A549 (cell line): ENCODE measurements at regions not wholly inside any gene's neighbourhood (a gene's known extent, or its start where the extent isn't known, plus 50 kb on each side); places are given as distances from the start of the nearest gene placed in this dataset.
A peak's percentile ranks its signal among the peaks of the same experiment; 100 is the strongest.

Source experiments
- ATAC-seq, 2 experiments: fragments of 200-7000 bp in 1 of 2; fragments of >200 bp in 1 of 2; cut with Nextera tagmentation in 1 of 2; cut with Tn5 transposase in 1 of 2; 3 replicates each; pipeline versions ENCODE4 v1.8.0 to v1.9.1; 2018 to 2020; ENCODE audit warnings: mild to moderate bottlenecking in 1 of 2, moderate library complexity in 1 of 2
- CTCF ChIA-PET: fragments of 300-600 bp; sonication (Branson Sonifier 250); formaldehyde crosslinking; extraction: SDS; loops from one replicate; lab custom pipeline; 2021; ENCODE audit warnings: antibody characterized with exemption, inconsistent platforms; lab: Yijun Ruan, JAX
- POLR2A ChIA-PET: fragments of 350-600 bp; formaldehyde crosslinking; extraction: SDS; loops from one replicate; lab custom pipeline; 2021; ENCODE audit warnings: antibody characterized with exemption, inconsistent platforms; lab: Yijun Ruan, JAX
- DNase-seq, 2 experiments: peaks; one replicate each; pipeline versions ENCODE4 v3.0.0 to v3.0.0-alpha.2; 2011 to 2016; ENCODE audit warnings: low read depth in 1 of 2, low spot score in 1 of 2
- FAIRE-seq: peaks from 2 replicates; lab custom pipeline; 2011; peaks lifted over from hg19 to GRCh38; lab: Jason Lieb, UNC
- H3K27ac ChIP-seq, 2 experiments: fragments of >200 bp; sonication (Bioruptor Twin); formaldehyde crosslinking; 3 replicates each; pipeline ENCODE4 v1.5.1; 2016 to 2017
- H3K4me1 ChIP-seq: fragments of >200 bp; sonication (Bioruptor Twin); formaldehyde crosslinking; 3 replicates; pipeline ENCODE4 v1.6.1; 2016
- H3K4me2 ChIP-seq: fragments of >200 bp; sonication (Bioruptor Twin); formaldehyde crosslinking; 3 replicates; pipeline ENCODE4 v1.6.1; 2016
- H3K4me3 ChIP-seq: fragments of >200 bp; sonication (Bioruptor Twin); formaldehyde crosslinking; 3 replicates; pipeline ENCODE4 v1.5.1; 2016
- H3K9me3 ChIP-seq: fragments of >200 bp; sonication (Bioruptor Twin); formaldehyde crosslinking; 3 replicates; pipeline ENCODE4 v1.6.1; 2016
- BHLHE40 ChIP-seq: IDR thresholded peaks from 2 replicates; pipeline ENCODE4 v1.6.1; 2012; ENCODE audit warnings: low read depth, low read length, inconsistent platforms
- CBX2 ChIP-seq: fragments of 200-600 bp; sonication (generic); IDR thresholded peaks from 2 replicates; pipeline ENCODE4 v1.6.1; 2016; ENCODE audit warnings: low read depth, mild to moderate bottlenecking, borderline replicate concordance
- CHD2 ChIP-seq: fragments of 150-350 bp; IDR thresholded peaks from 2 replicates; pipeline ENCODE4 v1.6.1; 2014; ENCODE audit warnings: low read length; ENCODE audit not compliant: partially characterized antibody
- EHF ChIP-seq: fragments of 250-450 bp; sonication (Bioruptor Pico); IDR thresholded peaks from 2 replicates; pipeline ENCODE4 v1.5.0; 2020; ENCODE audit warnings: mild to moderate bottlenecking
- EHMT2 ChIP-seq: fragments of 200-600 bp; sonication (generic); IDR thresholded peaks from 2 replicates; pipeline ENCODE4 v1.6.1; 2016; ENCODE audit warnings: antibody characterized with exemption, low read depth, mild to moderate bottlenecking, moderate library complexity
- ESRRA ChIP-seq: fragments of 150-350 bp; IDR thresholded peaks from 2 replicates; pipeline ENCODE4 v1.6.1; 2014; ENCODE audit warnings: mild to moderate bottlenecking, low read length, borderline replicate concordance
- GATA3 ChIP-seq: IDR thresholded peaks from 2 replicates; pipeline ENCODE4 v1.6.1; 2012; ENCODE audit warnings: borderline replicate concordance
- HEYL ChIP-seq: fragments of 250-450 bp; sonication (Bioruptor Pico); IDR thresholded peaks from 2 replicates; pipeline ENCODE4 v1.8.0; 2021; ENCODE audit warnings: mild to moderate bottlenecking, moderate library complexity
- HOXB5 ChIP-seq: fragments of 250-450 bp; sonication (Bioruptor Pico); IDR thresholded peaks from 2 replicates; pipeline ENCODE4 v1.5.0; 2020; ENCODE audit warnings: mild to moderate bottlenecking, moderate library complexity
- KDM1A ChIP-seq: fragments of 200-600 bp; sonication (generic); IDR thresholded peaks from 2 replicates; pipeline ENCODE4 v1.6.1; 2016; ENCODE audit warnings: low read depth, mild to moderate bottlenecking
- MAZ ChIP-seq: fragments of 150-350 bp; IDR thresholded peaks from 2 replicates; pipeline ENCODE4 v1.6.1; 2014; ENCODE audit warnings: antibody characterized with exemption, low read depth, low read length, borderline replicate concordance
- MYC ChIP-seq: IDR thresholded peaks from 2 replicates; pipeline ENCODE4 v1.6.1; 2012; ENCODE audit warnings: mild to moderate bottlenecking, inconsistent platforms, low read length, improper control_type of control experiment, borderline replicate concordance
- NFE2L2 ChIP-seq: fragments of 150-350 bp; conservative IDR thresholded peaks from 2 replicates; pipeline ENCODE4 v1.6.1; 2014; ENCODE audit warnings: low read length
- NR3C1 ChIP-seq: fragments of >200 bp; sonication (Bioruptor Twin); formaldehyde crosslinking; IDR thresholded peaks from 3 replicates; pipeline ENCODE4 v1.6.1; 2017
- PHF8 ChIP-seq: fragments of 200-600 bp; sonication (generic); IDR thresholded peaks from 2 replicates; pipeline ENCODE4 v1.6.1; 2016; ENCODE audit warnings: low read depth, mild to moderate bottlenecking, antibody characterized with exemption, moderate library complexity, borderline replicate concordance
- RCOR1 ChIP-seq: fragments of 150-350 bp; IDR thresholded peaks from 2 replicates; pipeline ENCODE4 v1.6.1; 2014; ENCODE audit warnings: antibody characterized with exemption, low read length, low read depth
- RFX5 ChIP-seq: fragments of 450-650 bp; IDR thresholded peaks from 2 replicates; pipeline ENCODE4 v1.7.1; 2014; ENCODE audit warnings: antibody characterized with exemption, mild to moderate bottlenecking, moderate library complexity
- SMC3 ChIP-seq: fragments of >200 bp; sonication (Bioruptor Twin); formaldehyde crosslinking; IDR thresholded peaks from 3 replicates; pipeline ENCODE4 v1.6.1; 2018; ENCODE audit warnings: inconsistent platforms
- SREBF2 ChIP-seq: fragments of 450-650 bp; IDR thresholded peaks from 2 replicates; pipeline ENCODE4 v1.6.1; 2014; ENCODE audit warnings: mild to moderate bottlenecking, moderate library complexity
- TP53 ChIP-seq: fragments of 250-450 bp; sonication (Bioruptor Pico); IDR thresholded peaks from 2 replicates; pipeline ENCODE4 v1.5.0; 2021; ENCODE audit warnings: mild to moderate bottlenecking, moderate library complexity
- ZFP36 ChIP-seq: fragments of 450-650 bp; IDR thresholded peaks from 2 replicates; pipeline ENCODE4 v1.6.1; 2014; ENCODE audit warnings: borderline replicate concordance; ENCODE audit not compliant: partially characterized antibody
- ZNF302 ChIP-seq: fragments of 250-450 bp; sonication (Bioruptor Pico); IDR thresholded peaks from 2 replicates; pipeline ENCODE4 v1.9.0; 2021; ENCODE audit warnings: inconsistent platforms, mild to moderate bottlenecking, moderate library complexity
- ZSCAN20 ChIP-seq: fragments of 250-450 bp; sonication (Bioruptor Pico); IDR thresholded peaks from 2 replicates; pipeline ENCODE4 v1.8.0; 2022; ENCODE audit warnings: mild to moderate bottlenecking, moderate library complexity
- WGBS: methylation state at CpG from one replicate; pipeline ENCODE4 v1.1.6; 2017; ENCODE audit errors: missing lambda C conversion rate; 5-methylcytosine and 5-hydroxymethylcytosine counted together
- TF ChIP-seq, protein P1 (sequence below): fragments of 150-350 bp; IDR thresholded peaks from 2 replicates; pipeline ENCODE4 v1.6.1; 2014; ENCODE audit warnings: low read depth, mild to moderate bottlenecking, low read length
- TF ChIP-seq, protein P2 (sequence below): fragments of 250-450 bp; sonication (Bioruptor Pico); IDR thresholded peaks from 2 replicates; pipeline ENCODE4 v1.5.0; 2021; ENCODE audit warnings: mild to moderate bottlenecking, moderate library complexity, borderline replicate concordance
- TF ChIP-seq, protein P3 (sequence below): fragments of >200 bp; sonication (Bioruptor Twin); formaldehyde crosslinking; IDR thresholded peaks from 3 replicates; pipeline ENCODE4 v1.6.1; 2016

DNA sequence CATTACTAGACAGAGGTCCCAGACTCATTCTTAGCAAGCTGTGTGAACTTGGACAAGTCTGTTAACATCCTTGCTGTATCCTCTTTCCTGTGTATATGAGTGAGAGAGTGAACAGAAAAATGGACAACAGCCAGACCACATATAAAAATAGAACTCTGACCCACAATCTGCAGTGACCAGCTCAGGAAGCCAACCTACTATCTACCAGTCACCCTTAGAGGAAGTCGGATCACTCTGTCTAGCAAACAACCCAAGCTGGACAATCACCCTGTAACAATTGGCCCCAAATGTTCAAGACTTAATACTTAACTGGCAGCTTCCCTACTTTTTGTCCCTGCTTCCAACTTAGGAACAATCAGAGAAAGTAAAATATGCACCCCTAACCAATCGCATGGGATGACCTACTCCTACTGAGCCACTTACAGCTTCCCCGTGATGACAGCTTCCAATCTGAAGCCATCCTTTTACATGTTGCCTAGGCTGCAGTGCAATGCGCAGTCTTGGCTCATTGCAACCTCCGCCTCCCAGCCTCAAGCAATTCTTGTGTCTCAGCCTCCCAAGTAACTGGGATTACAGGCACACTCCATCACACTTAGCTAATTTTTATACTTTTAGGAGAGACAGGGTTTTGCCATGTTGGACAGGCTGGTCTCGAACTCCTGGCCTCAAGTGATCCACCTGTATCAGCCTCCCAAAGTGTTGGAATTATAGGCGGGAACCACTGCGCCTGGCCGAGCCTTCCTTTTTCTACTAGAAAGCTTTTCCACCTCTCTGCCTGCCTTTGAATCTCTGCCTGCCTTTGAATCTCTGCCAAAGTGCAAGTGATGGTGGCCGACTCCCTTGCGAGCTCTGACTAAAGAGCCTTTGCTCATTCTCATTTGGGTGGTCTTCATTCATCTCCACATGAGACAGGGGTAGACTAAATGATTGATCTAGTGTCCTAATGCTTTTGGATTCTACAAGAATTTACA is 158.3 kb upstream of the NDUFV2 start:
- peaks cover 7% of the 10 kb centered on the region; the same call in 2 of the 3 replicates for H3K9me3 ChIP-seq
- WGBS, result 87% methylated on average over 11 of the region's 11 CpGs
- ChIA-PET CTCF (interaction anchor here (0.6 to 1.6 kb wide), 2 partner anchors 22 to 38 kb away, joined by 3 to 5 read pairs; no protein-coding TSS in a partner anchor), POLR2A (no interaction called here)
- FAIRE-seq (no peak), ATAC-seq (no peak), DNase-seq (no peak)
- H3K4me2 ChIP-seq, result no peak overlapping the region
- no peak for TF ChIP-seq MAZ
- H3K27ac ChIP-seq, result peak overlapping the region in 1 of 2 experiments; percentile 44; a peak in 1 of 6 replicates
- no peak overlapping the region for H3K4me3 ChIP-seq
- peaks cover 15% of the 10 kb centered on the region for H3K4me1 ChIP-seq

DNA sequence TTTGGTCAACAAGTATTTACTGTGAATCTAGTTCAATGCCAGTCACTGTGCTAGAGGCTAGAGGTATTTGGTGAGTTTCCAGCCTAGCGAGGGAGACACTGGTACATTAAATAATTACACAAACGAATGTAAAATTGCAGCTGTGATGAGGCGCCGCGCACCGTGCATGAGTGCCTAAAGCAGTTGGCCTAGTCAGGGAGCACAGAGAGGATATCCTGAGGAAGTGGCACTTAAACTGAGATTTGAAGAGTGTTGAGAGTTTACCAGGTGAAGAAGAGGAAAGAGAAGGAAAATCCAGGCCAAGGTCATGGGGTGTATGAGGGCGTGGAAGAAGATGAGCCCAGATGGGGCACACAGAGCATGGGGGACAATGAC is 157.6 kb upstream of the NDUFV2 start:
- Histone ChIP-seq H3K27ac (peak overlapping the region in 1 of 2 experiments; percentile 24; a peak in 1 of 6 replicates), H3K9me3 (peaks cover 7% of the 10 kb centered on the region; the same call in 2 of the 3 replicates), H3K4me2 (no peak overlapping the region), H3K4me1 (peaks cover 22% of the 10 kb centered on the region), H3K4me3 (no peak overlapping the region)
- DNase-seq (no peak), FAIRE-seq (no peak), ATAC-seq (no peak)
- POLR2A ChIA-PET, result no interaction called here
- CTCF ChIA-PET, result interaction anchor here (1.0 kb wide), 1 partner anchor 18 kb away, joined by 3 read pairs; no protein-coding TSS in a partner anchor
- WGBS, result 87% methylated on average over 7 of the region's 7 CpGs
- TF ChIP-seq EHMT2 (no peak), EHF (CRISPR knock-in tag) (no peak), BHLHE40 (no peak), MYC (no peak), NFE2L2 (no peak), NR3C1 (no peak), CHD2 (no peak), HOXB5 (CRISPR knock-in tag) (no peak)
- TF ChIP-seq, protein P1, sequence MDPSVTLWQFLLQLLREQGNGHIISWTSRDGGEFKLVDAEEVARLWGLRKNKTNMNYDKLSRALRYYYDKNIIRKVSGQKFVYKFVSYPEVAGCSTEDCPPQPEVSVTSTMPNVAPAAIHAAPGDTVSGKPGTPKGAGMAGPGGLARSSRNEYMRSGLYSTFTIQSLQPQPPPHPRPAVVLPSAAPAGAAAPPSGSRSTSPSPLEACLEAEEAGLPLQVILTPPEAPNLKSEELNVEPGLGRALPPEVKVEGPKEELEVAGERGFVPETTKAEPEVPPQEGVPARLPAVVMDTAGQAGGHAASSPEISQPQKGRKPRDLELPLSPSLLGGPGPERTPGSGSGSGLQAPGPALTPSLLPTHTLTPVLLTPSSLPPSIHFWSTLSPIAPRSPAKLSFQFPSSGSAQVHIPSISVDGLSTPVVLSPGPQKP, result no peak
- TF ChIP-seq, protein P2, sequence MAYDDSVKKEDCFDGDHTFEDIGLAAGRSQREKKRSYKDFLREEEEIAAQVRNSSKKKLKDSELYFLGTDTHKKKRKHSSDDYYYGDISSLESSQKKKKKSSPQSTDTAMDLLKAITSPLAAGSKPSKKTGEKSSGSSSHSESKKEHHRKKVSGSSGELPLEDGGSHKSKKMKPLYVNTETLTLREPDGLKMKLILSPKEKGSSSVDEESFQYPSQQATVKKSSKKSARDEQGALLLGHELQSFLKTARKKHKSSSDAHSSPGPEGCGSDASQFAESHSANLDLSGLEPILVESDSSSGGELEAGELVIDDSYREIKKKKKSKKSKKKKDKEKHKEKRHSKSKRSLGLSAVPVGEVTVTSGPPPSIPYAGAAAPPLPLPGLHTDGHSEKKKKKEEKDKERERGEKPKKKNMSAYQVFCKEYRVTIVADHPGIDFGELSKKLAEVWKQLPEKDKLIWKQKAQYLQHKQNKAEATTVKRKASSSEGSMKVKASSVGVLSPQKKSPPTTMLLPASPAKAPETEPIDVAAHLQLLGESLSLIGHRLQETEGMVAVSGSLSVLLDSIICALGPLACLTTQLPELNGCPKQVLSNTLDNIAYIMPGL (CRISPR knock-in tag), result no peak

DNA sequence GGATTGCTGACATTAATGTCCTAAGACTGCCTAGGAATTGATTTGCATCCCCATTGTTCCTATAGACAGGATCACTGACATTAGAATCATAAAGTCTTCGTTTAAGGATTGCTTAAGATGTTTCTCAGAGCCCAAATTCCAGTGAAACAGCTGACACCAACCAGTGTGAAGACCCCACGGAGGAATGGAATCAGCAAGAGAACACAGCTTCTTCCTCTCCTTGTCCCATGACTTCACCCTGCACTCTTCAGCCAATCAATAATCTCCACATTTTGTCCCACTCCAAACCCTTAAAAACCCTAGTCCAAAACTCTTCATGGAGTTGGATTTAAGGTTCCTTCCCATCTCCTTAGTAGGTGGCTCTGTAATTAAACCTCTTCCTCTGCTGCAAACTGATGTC is 157.0 kb upstream of the NDUFV2 start:
- no peak overlapping the region for H3K27ac ChIP-seq
- POLR2A ChIA-PET, result no interaction called here
- no peak for ATAC-seq
- 45% methylated on average over 2 of the region's 2 CpGs for WGBS
- TF ChIP-seq SREBF2 (no peak), RFX5 (no peak), BHLHE40 (no peak), CBX2 (no peak), PHF8 (no peak), ZNF302 (CRISPR knock-in tag) (no peak), ZFP36 (no peak), HEYL (CRISPR knock-in tag) (no peak), EHF (CRISPR knock-in tag) (no peak), ZSCAN20 (no peak), NFE2L2 (no peak), GATA3 (no peak), ESRRA (no peak), TP53 (CRISPR knock-in tag) (no peak), SMC3 (no peak), RCOR1 (no peak), KDM1A (no peak)
- TF ChIP-seq, protein P3, sequence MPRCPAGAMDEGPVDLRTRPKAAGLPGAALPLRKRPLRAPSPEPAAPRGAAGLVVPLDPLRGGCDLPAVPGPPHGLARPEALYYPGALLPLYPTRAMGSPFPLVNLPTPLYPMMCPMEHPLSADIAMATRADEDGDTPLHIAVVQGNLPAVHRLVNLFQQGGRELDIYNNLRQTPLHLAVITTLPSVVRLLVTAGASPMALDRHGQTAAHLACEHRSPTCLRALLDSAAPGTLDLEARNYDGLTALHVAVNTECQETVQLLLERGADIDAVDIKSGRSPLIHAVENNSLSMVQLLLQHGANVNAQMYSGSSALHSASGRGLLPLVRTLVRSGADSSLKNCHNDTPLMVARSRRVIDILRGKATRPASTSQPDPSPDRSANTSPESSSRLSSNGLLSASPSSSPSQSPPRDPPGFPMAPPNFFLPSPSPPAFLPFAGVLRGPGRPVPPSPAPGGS, result no peak
- TF ChIP-seq, all 56 proteins: peak for 0
- H3K4me2 ChIP-seq, result no peak overlapping the region
- CTCF ChIA-PET, result interaction anchor here (1.0 kb wide), 1 partner anchor 17 kb away, joined by 3 read pairs; no protein-coding TSS in a partner anchor
- FAIRE-seq (no peak), DNase-seq (no peak)
- no peak overlapping the region for H3K4me3 ChIP-seq
- H3K9me3 ChIP-seq, result peaks cover 7% of the 10 kb centered on the region; the same call in 2 of the 3 replicates
- peaks cover 23% of the 10 kb centered on the region for H3K4me1 ChIP-seq
